ENCODE measurements at regions not wholly inside any gene's neighbourhood (a gene's known extent, or its start where the extent isn't known, plus 50 kb on each side); places are given as distances from the start of the nearest gene placed in this dataset.
A peak's percentile ranks its signal among the peaks of the same experiment; 100 is the strongest.

DNA sequence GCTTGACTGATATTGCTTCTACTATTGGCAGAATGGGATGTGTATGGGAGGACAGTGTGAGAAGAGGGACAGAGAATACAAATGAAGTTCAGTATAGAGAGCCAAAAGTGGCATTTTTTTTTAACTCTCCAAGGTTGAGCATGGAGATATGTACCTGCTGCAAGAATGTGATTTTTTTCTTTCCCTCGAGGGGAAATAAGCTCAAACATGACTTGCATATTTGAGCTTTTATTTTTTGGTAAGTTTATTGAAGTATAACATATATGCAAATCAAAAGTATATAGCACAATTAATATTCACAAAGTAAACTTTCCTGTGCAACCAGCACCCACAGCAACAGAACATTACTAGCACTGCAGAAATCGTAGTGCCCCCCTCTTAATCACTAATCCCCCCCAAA is 285.7 kb upstream of the ADRA1B start:
- Mint-ChIP-seq H3K4me1 (ENCODE audit: low read depth in 2 of 2) (no peaks in the 10 kb centered on the region), H3K27me3 (peaks cover 7 to 15% of the 10 kb centered on the region in 2 donors), H3K9me3 (no peaks in the 10 kb centered on the region), H3K36me3 (no peaks in the 10 kb centered on the region), H3K27ac (no peak overlapping the region), H3K4me3 (no peak overlapping the region)
- DNase-seq (ENCODE audit: low spot score) = no peak
- ATAC-seq = peak in 1 of 2 donors; percentile 24

- no peak overlapping the region for H3K4me3 Mint-ChIP-seq
- ATAC-seq (no peak), DNase-seq (ENCODE audit: low spot score) (no peak)
- no peaks in the 10 kb centered on the region for H3K9me3 Mint-ChIP-seq
- no peaks in the 10 kb centered on the region for H3K4me1 Mint-ChIP-seq (ENCODE audit: low read depth in 2 of 2)
- H3K36me3 Mint-ChIP-seq = no peaks in the 10 kb centered on the region
- no peak overlapping the region for H3K27ac Mint-ChIP-seq
- peaks cover 7 to 13% of the 10 kb centered on the region in 2 donors for H3K27me3 Mint-ChIP-seq
Measured at GRCh38 chr5:159631001-159631400, 285.3 kb upstream of the ADRA1B start.

DNA sequence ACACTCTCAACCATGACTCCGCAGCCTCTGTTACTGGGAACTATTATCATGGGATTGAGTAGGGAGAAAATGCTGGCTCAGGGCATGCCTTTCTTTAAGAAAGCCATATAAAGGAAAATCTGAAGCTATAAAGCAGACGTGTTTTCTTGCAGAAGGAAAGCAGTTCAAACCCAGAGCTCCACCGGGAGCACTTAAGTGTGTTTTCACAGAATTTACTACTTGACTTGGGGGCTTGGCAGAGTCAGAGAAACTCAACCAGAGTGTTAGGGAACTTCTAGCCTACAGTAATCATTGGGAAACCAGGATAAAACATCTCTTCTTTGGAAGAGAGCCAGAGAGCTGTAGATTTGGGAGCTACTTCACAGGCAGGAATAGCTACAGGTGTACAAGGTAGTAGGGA is 283.4 kb upstream of the ADRA1B start:
- no peak overlapping the region for H3K27ac Mint-ChIP-seq
- no peak for ATAC-seq

DNA sequence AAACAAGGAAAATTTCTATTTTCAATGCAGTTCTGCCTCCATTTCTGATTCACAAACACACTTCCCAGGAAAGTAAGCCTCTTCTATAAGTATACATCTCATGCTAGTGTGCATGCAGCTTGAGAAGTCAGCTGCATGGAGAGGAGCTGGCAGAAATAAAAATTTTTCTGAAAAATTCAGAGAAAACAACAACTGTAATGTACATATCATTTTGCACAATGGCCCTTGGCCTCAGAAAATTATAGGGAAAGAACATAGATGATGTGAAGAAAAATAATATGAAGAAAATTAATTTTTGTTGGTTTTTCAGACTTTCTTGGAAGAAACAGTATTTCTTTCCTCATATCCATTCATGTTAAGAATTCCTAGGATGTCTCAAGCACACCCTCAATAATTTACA is 277.8 kb upstream of the ADRA1B start:
- H3K27ac Mint-ChIP-seq = no peak overlapping the region
- no peaks in the 10 kb centered on the region for H3K4me1 Mint-ChIP-seq (ENCODE audit: low read depth in 2 of 2)
- H3K36me3 Mint-ChIP-seq = no peaks in the 10 kb centered on the region
- no peak for DNase-seq (ENCODE audit: low spot score)
- H3K27me3 Mint-ChIP-seq = peaks cover 6 to 15% of the 10 kb centered on the region in 2 donors
- no peaks in the 10 kb centered on the region for H3K9me3 Mint-ChIP-seq
- no peak overlapping the region for H3K4me3 Mint-ChIP-seq
- no peak for ATAC-seq

More for the DNA sequence above, 283.4 kb upstream of the ADRA1B start:
- no peaks in the 10 kb centered on the region for H3K36me3 Mint-ChIP-seq
- H3K27me3 Mint-ChIP-seq = peaks cover 11 to 22% of the 10 kb centered on the region in 2 donors
- H3K4me1 Mint-ChIP-seq (ENCODE audit: low read depth in 2 of 2) = no peaks in the 10 kb centered on the region
- no peaks in the 10 kb centered on the region for H3K9me3 Mint-ChIP-seq
- no peak for DNase-seq (ENCODE audit: low spot score)
- H3K4me3 Mint-ChIP-seq = no peak overlapping the region

DNA sequence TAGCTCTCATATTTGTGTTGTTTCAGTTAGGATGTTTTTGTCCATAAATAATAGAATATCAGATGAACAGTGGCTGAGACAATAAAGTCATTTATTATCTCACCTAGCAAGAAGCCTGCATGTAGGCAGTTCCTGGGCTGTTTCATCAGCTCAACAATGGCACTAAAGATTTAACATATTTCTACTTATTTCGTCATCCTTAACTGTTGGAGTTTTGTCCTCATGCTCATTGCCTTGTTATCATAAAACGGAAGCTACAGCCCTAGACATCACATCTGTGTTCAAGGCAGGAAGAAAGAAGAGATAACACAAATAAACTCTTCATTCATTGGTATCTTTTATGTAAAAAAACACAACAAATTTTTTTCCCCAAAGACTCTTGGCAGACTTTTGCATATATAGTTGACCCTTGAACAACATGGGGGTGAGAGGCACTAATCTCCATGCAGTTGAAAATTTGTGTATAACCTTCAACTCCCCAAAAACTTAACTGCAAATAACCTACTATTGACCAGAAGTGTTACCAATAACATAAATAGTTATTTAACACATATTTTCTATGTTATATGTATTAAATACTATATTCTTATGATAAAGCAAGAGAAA is 277.2 kb upstream of the ADRA1B start:
- Mint-ChIP-seq H3K9me3 (no peaks in the 10 kb centered on the region), H3K36me3 (no peaks in the 10 kb centered on the region), H3K27me3 (peaks cover 3 to 15% of the 10 kb centered on the region in 2 donors), H3K27ac (no peak overlapping the region), H3K4me1 (ENCODE audit: low read depth in 2 of 2) (no peaks in the 10 kb centered on the region), H3K4me3 (no peak overlapping the region)
- DNase-seq (ENCODE audit: low spot score) (no peak), ATAC-seq (no peak)

DNA sequence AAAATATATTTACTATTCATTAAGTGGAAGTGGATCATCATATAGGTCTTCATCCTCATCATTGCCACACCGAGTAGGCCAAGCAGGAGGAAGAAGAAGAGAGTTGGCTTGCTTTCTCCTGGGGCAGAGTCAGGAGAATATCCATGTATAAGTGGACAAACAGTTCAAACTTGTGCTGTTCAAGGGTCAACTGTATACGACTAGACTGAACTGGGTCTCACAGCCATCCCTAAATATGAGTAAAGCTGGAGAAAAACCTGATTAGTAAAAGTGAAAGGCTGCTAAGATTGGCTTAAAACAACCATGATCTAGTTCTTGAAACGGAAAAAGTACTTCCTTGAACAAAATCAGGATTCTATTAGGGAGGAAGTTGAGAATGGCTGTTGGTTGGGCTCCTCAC is 276.7 kb upstream of the ADRA1B start:
- Mint-ChIP-seq H3K9me3 (no peaks in the 10 kb centered on the region), H3K4me1 (ENCODE audit: low read depth in 2 of 2) (no peaks in the 10 kb centered on the region), H3K27me3 (peaks cover 6 to 15% of the 10 kb centered on the region in 2 donors), H3K36me3 (no peaks in the 10 kb centered on the region), H3K4me3 (no peak overlapping the region), H3K27ac (no peak overlapping the region)
- no peak for ATAC-seq
- no peak for DNase-seq (ENCODE audit: low spot score)

GRCh38 chr5:159640446-159640845 is 275.8 kb upstream of the ADRA1B start:
- H3K36me3 Mint-ChIP-seq = no peaks in the 10 kb centered on the region
- H3K27me3 Mint-ChIP-seq = peaks cover 6 to 15% of the 10 kb centered on the region in 2 donors
- no peaks in the 10 kb centered on the region for H3K4me1 Mint-ChIP-seq (ENCODE audit: low read depth in 2 of 2)
- H3K27ac Mint-ChIP-seq = no peak overlapping the region
- H3K4me3 Mint-ChIP-seq = no peak overlapping the region
- ATAC-seq = peak in 1 of 2 donors; percentile 6
- no peak for DNase-seq (ENCODE audit: low spot score)
- H3K9me3 Mint-ChIP-seq = no peaks in the 10 kb centered on the region

- no peak overlapping the region for H3K27ac Mint-ChIP-seq
- peak in 1 of 2 donors; percentile 36 for ATAC-seq
- no peak overlapping the region for H3K4me3 Mint-ChIP-seq
- H3K27me3 Mint-ChIP-seq = peaks cover 6 to 15% of the 10 kb centered on the region in 2 donors
- no peaks in the 10 kb centered on the region for H3K9me3 Mint-ChIP-seq
- DNase-seq (ENCODE audit: low spot score) = no peak
- no peaks in the 10 kb centered on the region for H3K4me1 Mint-ChIP-seq (ENCODE audit: low read depth in 2 of 2)
- H3K36me3 Mint-ChIP-seq = no peaks in the 10 kb centered on the region
Measured at GRCh38 chr5:159640921-159641320, 275.4 kb upstream of the ADRA1B start.

DNA sequence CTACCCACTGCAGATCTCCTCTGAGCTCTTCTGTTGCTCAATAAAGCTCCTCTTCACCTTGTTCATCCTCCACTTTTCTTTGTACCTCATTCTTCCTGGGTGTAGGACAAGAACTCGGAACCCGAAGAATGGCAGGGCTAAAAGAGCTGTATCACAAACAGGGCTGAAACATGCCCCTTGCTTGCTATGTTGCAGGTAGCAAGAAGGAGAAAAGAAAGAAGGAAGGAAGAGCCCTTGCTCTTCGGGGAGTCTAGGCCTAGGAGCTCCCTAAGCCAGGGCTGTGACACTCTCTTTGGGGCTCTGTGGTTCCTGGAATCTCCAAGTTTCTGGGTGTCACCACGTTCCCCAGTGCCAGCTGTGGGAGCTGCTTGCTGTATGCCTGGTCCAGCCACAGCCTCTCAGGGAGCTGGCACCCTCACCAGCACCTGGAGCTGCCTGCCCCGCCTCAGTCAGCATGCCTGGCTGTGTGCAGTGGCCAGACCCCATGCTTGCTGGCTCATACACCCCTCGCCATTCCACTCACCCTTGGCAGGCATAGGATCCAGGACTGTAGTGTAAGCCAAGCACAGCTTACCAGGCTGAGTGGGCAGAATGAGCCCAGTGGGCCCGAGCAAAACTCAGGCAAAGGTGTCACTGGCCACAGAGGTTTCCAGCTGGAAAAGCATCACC is 274.8 kb upstream of the ADRA1B start:
- DNase-seq (ENCODE audit: low spot score) = no peak
- peak in 1 of 2 donors; percentile 53 for ATAC-seq
- H3K4me1 Mint-ChIP-seq (ENCODE audit: low read depth in 2 of 2) = no peaks in the 10 kb centered on the region

GRCh38 chr5:159642379-159642778 is 273.9 kb upstream of the ADRA1B start:
- no peaks in the 10 kb centered on the region for H3K9me3 Mint-ChIP-seq
- H3K27ac Mint-ChIP-seq = no peak overlapping the region

More for the DNA sequence above, 274.8 kb upstream of the ADRA1B start:
- Mint-ChIP-seq H3K27me3 (peaks cover 8 to 13% of the 10 kb centered on the region in 2 donors), H3K4me3 (no peak overlapping the region), H3K9me3 (no peaks in the 10 kb centered on the region), H3K27ac (no peak overlapping the region), H3K36me3 (no peaks in the 10 kb centered on the region)

DNA sequence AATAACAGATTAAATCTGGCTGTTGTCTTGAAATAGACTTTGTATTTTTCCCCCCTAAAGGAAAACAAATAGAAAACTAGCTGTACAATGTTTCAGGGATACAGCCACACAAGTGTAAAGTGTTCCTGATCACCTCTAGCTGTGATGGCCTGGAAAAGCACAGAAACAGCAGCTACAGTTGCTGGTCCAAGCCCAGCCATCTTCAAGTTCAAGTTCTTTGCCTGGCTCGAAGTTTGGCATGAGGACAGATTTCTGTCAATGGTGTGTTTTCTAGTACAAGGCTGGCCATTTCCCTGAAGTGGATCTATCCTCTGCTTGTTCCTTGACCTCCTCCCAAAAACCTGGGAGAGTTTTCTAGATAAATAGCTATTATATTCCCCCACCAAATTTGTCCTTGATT is 272.2 kb upstream of the ADRA1B start:
- no peaks in the 10 kb centered on the region for H3K4me1 Mint-ChIP-seq (ENCODE audit: low read depth in 2 of 2)
- H3K27ac Mint-ChIP-seq = no peak overlapping the region
- H3K36me3 Mint-ChIP-seq = no peaks in the 10 kb centered on the region
- DNase-seq (ENCODE audit: low spot score) (no peak), ATAC-seq (no peak)
- no peaks in the 10 kb centered on the region for H3K9me3 Mint-ChIP-seq
- H3K4me3 Mint-ChIP-seq = no peak overlapping the region
- H3K27me3 Mint-ChIP-seq = peaks cover 8 to 10% of the 10 kb centered on the region in 2 donors

More at GRCh38 chr5:159642379-159642778, 273.9 kb upstream of the ADRA1B start:
- no peaks in the 10 kb centered on the region for H3K36me3 Mint-ChIP-seq
- DNase-seq (ENCODE audit: low spot score) (no peak), ATAC-seq (no peak)
- no peak overlapping the region for H3K4me3 Mint-ChIP-seq
- H3K4me1 Mint-ChIP-seq (ENCODE audit: low read depth in 2 of 2) = no peaks in the 10 kb centered on the region
- H3K27me3 Mint-ChIP-seq = peaks cover 10 to 12% of the 10 kb centered on the region in 2 donors

DNA sequence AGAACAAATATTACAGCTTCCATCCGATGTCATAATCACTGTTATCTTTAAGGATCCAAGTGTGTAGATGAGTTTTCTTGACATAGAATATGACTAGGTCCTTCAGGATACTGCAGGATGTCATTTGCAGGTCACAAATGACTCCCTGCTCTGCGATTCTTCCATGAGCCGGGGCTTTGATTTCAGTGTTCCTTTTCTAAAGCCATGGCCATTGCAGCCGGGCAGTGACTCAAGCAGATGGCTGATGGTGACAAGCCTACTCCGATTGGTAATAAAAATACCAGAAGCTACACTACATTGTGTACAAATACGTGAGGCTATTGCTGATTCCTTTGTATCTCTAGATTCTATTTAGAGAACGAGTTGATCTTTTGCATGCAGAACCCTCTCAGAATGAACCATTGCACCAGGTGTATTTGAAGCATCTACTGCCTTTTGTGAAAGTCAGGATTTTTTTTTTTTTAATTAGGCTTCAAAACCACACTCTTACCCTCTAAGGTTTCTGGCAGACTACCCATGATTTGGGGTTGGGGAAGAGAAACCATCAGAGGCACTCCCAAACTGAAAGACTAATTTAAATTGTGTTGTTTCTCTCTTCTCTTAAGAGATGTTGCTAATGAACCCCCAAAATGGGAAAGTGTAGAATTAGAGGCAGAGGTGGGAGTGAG is 271.0 kb upstream of the ADRA1B start:
- Mint-ChIP-seq H3K4me3 (no peak overlapping the region), H3K4me1 (ENCODE audit: low read depth in 2 of 2) (no peaks in the 10 kb centered on the region), H3K27ac (no peak overlapping the region), H3K27me3 (peaks cover 8 to 10% of the 10 kb centered on the region in 2 donors), H3K36me3 (no peaks in the 10 kb centered on the region), H3K9me3 (no peaks in the 10 kb centered on the region)
- ATAC-seq = no peak
- DNase-seq (ENCODE audit: low spot score) = no peak

- Mint-ChIP-seq H3K36me3 (no peaks in the 10 kb centered on the region), H3K4me3 (no peak overlapping the region), H3K4me1 (ENCODE audit: low read depth in 2 of 2) (no peaks in the 10 kb centered on the region), H3K27ac (no peak overlapping the region), H3K9me3 (no peaks in the 10 kb centered on the region), H3K27me3 (peaks cover 5 to 8% of the 10 kb centered on the region in 2 donors)
- ATAC-seq (no peak), DNase-seq (ENCODE audit: low spot score) (no peak)
Measured at GRCh38 chr5:159650803-159651202, 265.5 kb upstream of the ADRA1B start.

GRCh38 chr5:159655757-159656409 is 260.4 kb upstream of the ADRA1B start:
- DNase-seq (ENCODE audit: low spot score) (no peak), ATAC-seq (no peak)
- H3K36me3 Mint-ChIP-seq = no peaks in the 10 kb centered on the region

More at GRCh38 chr5:159655757-159656409, 260.4 kb upstream of the ADRA1B start:
- no peak overlapping the region for H3K4me3 Mint-ChIP-seq
- H3K27ac Mint-ChIP-seq = no peak overlapping the region
- H3K4me1 Mint-ChIP-seq (ENCODE audit: low read depth in 2 of 2) = no peaks in the 10 kb centered on the region
- peaks cover 4 to 16% of the 10 kb centered on the region in 2 donors for H3K27me3 Mint-ChIP-seq
- H3K9me3 Mint-ChIP-seq = no peaks in the 10 kb centered on the region

Measured in natural killer cell treated with Interleukin-12 subunit alpha and Interleukin-12 subunit beta and Interleukin-15 and Interleukin-18, amount 100 ng/mL, for 72 hours (primary cell).